GM10248 (cell line): ENCODE measurements at regions not wholly inside any gene's neighbourhood (a gene's known extent, or its start where the extent isn't known, plus 50 kb on each side); places are given as distances from the start of the nearest gene placed in this dataset.

ENCODE experiments used
- CTCF ChIA-PET: fragments of 300-600 bp; sonication (Branson Sonifier 250); formaldehyde crosslinking; extraction: SDS; loops from one replicate; lab custom pipeline; 2021; ENCODE audit warnings: antibody characterized with exemption; lab: Yijun Ruan, JAX
- POLR2A ChIA-PET: fragments of 350-650 bp; sonication (Branson Sonifier 250); formaldehyde crosslinking; extraction: SDS; loops from one replicate; lab custom pipeline; 2020; ENCODE audit warnings: antibody characterized with exemption; lab: Yijun Ruan, JAX
- DNase-seq: peaks from one replicate; pipeline ENCODE4 v3.0.0; 2012; ENCODE audit errors: extremely low spot score
- CTCF ChIP-seq: IDR thresholded peaks from 2 replicates; pipeline ENCODE4 v1.5.1; 2012; ENCODE audit warnings: mild to moderate bottlenecking, low read depth; ENCODE audit errors: extremely low read depth, missing control alignments, control extremely low read depth

GRCh38 chr12:124684971-124685688 is 117.7 kb upstream of the NCOR2 start:
- ChIA-PET POLR2A (no interaction called here), CTCF (interaction anchor here (1.0 to 1.7 kb wide), 2 partner anchors 49 kb away, joined by 3 read pairs; no protein-coding TSS in a partner anchor)
- TF ChIP-seq CTCF: no peak
- DNase-seq: no peak

- TF ChIP-seq CTCF: no peak
- ChIA-PET POLR2A (no interaction called here), CTCF (interaction anchor here (1.0 to 1.7 kb wide), 2 partner anchors 48 to 49 kb away, joined by 3 read pairs; no protein-coding TSS in a partner anchor)
- no peak for DNase-seq
These were observed 117.1 kb upstream of the NCOR2 start for GRCh38 chr12:124684496-124684895.

GRCh38 chr12:124683152-124684124 is 116.0 kb upstream of the NCOR2 start:
- no peak for DNase-seq
- CTCF ChIA-PET: interaction anchor here (2.1 kb wide), 1 partner anchor 10 kb away, joined by 7 read pairs; no protein-coding TSS in a partner anchor
- POLR2A ChIA-PET: no interaction called here
- no peak for TF ChIP-seq CTCF

GRCh38 chr12:124682425-124683151 is 115.2 kb upstream of the NCOR2 start:
- CTCF ChIA-PET: interaction anchor here (1.0 to 2.1 kb wide), 3 partner anchors 11 to 14 kb away, joined by 3 to 7 read pairs (median 4); no protein-coding TSS in a partner anchor
- no peak for TF ChIP-seq CTCF
- POLR2A ChIA-PET: no interaction called here
- no peak for DNase-seq

GRCh38 chr12:124681779-124682391 is 114.5 kb upstream of the NCOR2 start:
- DNase-seq: no peak
- no peak for TF ChIP-seq CTCF
- CTCF ChIA-PET: interaction anchor here (1.0 to 2.1 kb wide), 4 partner anchors 12 to 90 kb away, joined by 3 to 7 read pairs (median 4); no protein-coding TSS in a partner anchor
- POLR2A ChIA-PET: no interaction called here
